ENCODE measurements at regions not wholly inside any gene's neighbourhood (a gene's known extent, or its start where the extent isn't known, plus 50 kb on each side); places are given as distances from the start of the nearest gene placed in this dataset.

DNA sequence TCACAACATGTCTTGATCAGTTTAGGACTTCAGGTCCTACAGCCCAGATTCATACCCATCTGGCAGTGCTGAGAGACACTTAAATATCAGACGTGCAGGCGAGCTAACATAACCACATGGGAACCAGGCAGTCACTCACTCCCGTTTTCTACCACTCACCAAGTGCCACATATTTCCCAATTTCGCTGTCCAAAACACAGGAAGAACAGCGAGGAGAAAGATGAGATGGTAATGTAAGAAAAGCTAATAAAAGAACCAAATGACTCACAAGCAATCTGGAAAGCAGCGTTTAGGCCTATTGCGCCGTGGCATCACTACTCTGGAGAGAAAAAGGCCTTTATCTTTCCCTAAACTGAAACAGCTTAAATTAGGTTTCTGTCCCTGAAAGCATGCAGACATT is 647.8 kb upstream of the SLC39A10 start:
- TF ChIP-seq EZH2 (IDR thresholded peaks at IDR 0.05; ENCODE audit: borderline replicate concordance, low read depth, low read length, severe bottlenecking) (no peak), POLR2A (IDR thresholded peaks at IDR 0.05; ENCODE audit: low read depth, low read length) (no peak), POLR2AphosphoS5 (IDR thresholded peaks at IDR 0.05; ENCODE audit: insufficient read depth, low read depth, low read length) (no peak), MAX (IDR thresholded peaks at IDR 0.05; ENCODE audit: insufficient read depth, insufficient read length) (no peak), GATA2 (IDR thresholded peaks at IDR 0.05; ENCODE audit: insufficient read depth, insufficient read length, low read depth, low read length) (no peak), FOS (IDR thresholded peaks at IDR 0.05; ENCODE audit: borderline replicate concordance, insufficient read depth, low read length) (no peak), MYC (IDR thresholded peaks at IDR 0.05; ENCODE audit: low read depth, low read length) (no peak), JUN (IDR thresholded peaks at IDR 0.05; ENCODE audit: borderline replicate concordance, insufficient read depth, insufficient read length, low read depth) (no peak)
- TF ChIP-seq, protein P1, sequence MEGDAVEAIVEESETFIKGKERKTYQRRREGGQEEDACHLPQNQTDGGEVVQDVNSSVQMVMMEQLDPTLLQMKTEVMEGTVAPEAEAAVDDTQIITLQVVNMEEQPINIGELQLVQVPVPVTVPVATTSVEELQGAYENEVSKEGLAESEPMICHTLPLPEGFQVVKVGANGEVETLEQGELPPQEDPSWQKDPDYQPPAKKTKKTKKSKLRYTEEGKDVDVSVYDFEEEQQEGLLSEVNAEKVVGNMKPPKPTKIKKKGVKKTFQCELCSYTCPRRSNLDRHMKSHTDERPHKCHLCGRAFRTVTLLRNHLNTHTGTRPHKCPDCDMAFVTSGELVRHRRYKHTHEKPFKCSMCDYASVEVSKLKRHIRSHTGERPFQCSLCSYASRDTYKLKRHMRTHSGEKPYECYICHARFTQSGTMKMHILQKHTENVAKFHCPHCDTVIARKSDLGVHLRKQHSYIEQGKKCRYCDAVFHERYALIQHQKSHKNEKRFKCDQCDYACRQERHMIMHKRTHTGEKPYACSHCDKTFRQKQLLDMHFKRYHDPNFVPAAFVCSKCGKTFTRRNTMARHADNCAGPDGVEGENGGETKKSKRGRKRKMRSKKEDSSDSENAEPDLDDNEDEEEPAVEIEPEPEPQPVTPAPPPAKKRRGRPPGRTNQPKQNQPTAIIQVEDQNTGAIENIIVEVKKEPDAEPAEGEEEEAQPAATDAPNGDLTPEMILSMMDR (IDR thresholded peaks at IDR 0.05; ENCODE audit: extremely low read depth in 1 of 2, insufficient read depth in 1 of 2, low read depth in 1 of 2, low read length in 2 of 2): no peak

Data from endothelial cell of umbilical vein (primary cell).